H9 (cell line): ENCODE measurements at regions not wholly inside any gene's neighbourhood (a gene's known extent, or its start where the extent isn't known, plus 50 kb on each side); places are given as distances from the start of the nearest gene placed in this dataset.
A peak's percentile ranks its signal among the peaks of the same experiment; 100 is the strongest.

ENCODE experiments used
- DNase-seq: peaks from one replicate; pipeline ENCODE4 v3.0.0-alpha.2; 2017
- H2AFZ ChIP-seq: one replicate; pipeline ENCODE4 v1.6.1; 2013; ENCODE audit warnings: mild to moderate bottlenecking, low read length, control low read depth, moderate library complexity
- H2AK5ac ChIP-seq: 2 replicates; pipeline ENCODE4 v1.6.1; 2013; ENCODE audit warnings: low read length, control low read depth, mixed read lengths; ENCODE audit not compliant: insufficient read length
- H2BK120ac ChIP-seq: one replicate; pipeline ENCODE4 v1.6.1; 2013; ENCODE audit warnings: low read depth, mild to moderate bottlenecking, low read length, control low read depth, inconsistent platforms; ENCODE audit not compliant: poor library complexity, severe bottlenecking
- H2BK12ac ChIP-seq: 2 replicates; pipeline ENCODE4 v1.6.1; 2013; ENCODE audit warnings: low read length, control low read depth, mixed read lengths, low read depth; ENCODE audit not compliant: insufficient read length
- H2BK15ac ChIP-seq: 2 replicates; pipeline ENCODE4 v1.6.1; 2013; ENCODE audit warnings: low read depth, low read length, control low read depth
- H2BK20ac ChIP-seq: one replicate; pipeline ENCODE4 v1.6.1; 2013; ENCODE audit warnings: low read depth, mild to moderate bottlenecking, low read length, control low read depth, inconsistent platforms; ENCODE audit not compliant: poor library complexity, severe bottlenecking
- H2BK5ac ChIP-seq: 2 replicates; pipeline ENCODE4 v1.6.1; 2013; ENCODE audit warnings: low read length, control low read depth, mixed read lengths; ENCODE audit not compliant: insufficient read length
- H3K14ac ChIP-seq: 2 replicates; pipeline ENCODE4 v1.6.1; 2013; ENCODE audit warnings: low read length, control low read depth; ENCODE audit not compliant: insufficient read depth
- H3K18ac ChIP-seq: 2 replicates; pipeline ENCODE4 v1.6.1; 2013; ENCODE audit warnings: low read depth, mild to moderate bottlenecking, mixed read lengths, low read length, control low read depth; ENCODE audit not compliant: insufficient read length
- H3K23ac ChIP-seq: 2 replicates; pipeline ENCODE4 v1.6.1; 2013; ENCODE audit warnings: low read length, control low read depth, mixed read lengths, low read depth; ENCODE audit not compliant: insufficient read length
- H3K23me2 ChIP-seq: 2 replicates; pipeline ENCODE4 v1.6.1; 2013; ENCODE audit warnings: low read depth, mild to moderate bottlenecking, mixed read lengths, low read length, control low read depth; ENCODE audit not compliant: insufficient read length, poor library complexity, severe bottlenecking
- H3K27ac ChIP-seq: 2 replicates; pipeline ENCODE4 v1.5.1; 2013; ENCODE audit warnings: low read length, control low read depth, mixed read lengths, low read depth; ENCODE audit not compliant: insufficient read length
- H3K27me3 ChIP-seq: 2 replicates; pipeline ENCODE4 v1.6.1; 2013; ENCODE audit warnings: low read length, control low read depth, inconsistent platforms; ENCODE audit not compliant: insufficient read depth
- H3K4ac ChIP-seq: 2 replicates; pipeline ENCODE4 v1.6.1; 2013; ENCODE audit warnings: low read depth, mild to moderate bottlenecking, control low read depth, inconsistent platforms, low read length, moderate library complexity
- H3K4me1 ChIP-seq: 2 replicates; pipeline ENCODE4 v1.6.1; 2013; ENCODE audit warnings: low read length, control low read depth, inconsistent platforms; ENCODE audit not compliant: insufficient read depth
- H3K4me2 ChIP-seq: 2 replicates; pipeline ENCODE4 v1.6.1; 2013; ENCODE audit warnings: low read length, control low read depth, mixed read lengths; ENCODE audit not compliant: insufficient read length, insufficient read depth
- H3K56ac ChIP-seq: 2 replicates; pipeline ENCODE4 v1.6.1; 2013; ENCODE audit warnings: low read depth, mild to moderate bottlenecking, mixed read lengths, low read length, control low read depth; ENCODE audit not compliant: insufficient read length
- H3K79me1 ChIP-seq: 2 replicates; pipeline ENCODE4 v1.6.1; 2013; ENCODE audit warnings: low read depth, mild to moderate bottlenecking, moderate library complexity, low read length, control low read depth, inconsistent platforms; ENCODE audit not compliant: insufficient read depth, poor library complexity, severe bottlenecking
- H3K79me2 ChIP-seq: 2 replicates; pipeline ENCODE4 v1.6.1; 2013; ENCODE audit warnings: low read length, control low read depth, inconsistent platforms; ENCODE audit not compliant: insufficient read depth
- H3K9ac ChIP-seq: 2 replicates; pipeline ENCODE4 v1.6.1; 2013; ENCODE audit warnings: low read length, control low read depth, mixed read lengths; ENCODE audit not compliant: insufficient read length; ENCODE audit errors: extremely low read depth
- H3K9me3 ChIP-seq: one replicate; pipeline ENCODE4 v1.6.1; 2013; ENCODE audit warnings: low read depth, low read length, inconsistent platforms; ENCODE audit not compliant: control insufficient read depth
- H3T11ph ChIP-seq: one replicate; pipeline ENCODE4 v1.6.1; 2013; ENCODE audit warnings: mild to moderate bottlenecking, low read length, control low read depth, inconsistent platforms
- H4K20me1 ChIP-seq: one replicate; pipeline ENCODE4 v1.6.1; 2013; ENCODE audit not compliant: control insufficient read depth, insufficient read length, insufficient read depth
- H4K5ac ChIP-seq: 2 replicates; pipeline ENCODE4 v1.6.1; 2013; ENCODE audit warnings: low read depth, mild to moderate bottlenecking, mixed read lengths, low read length, control low read depth; ENCODE audit not compliant: insufficient read length
- H4K8ac ChIP-seq: replicated peaks from 2 replicates; pipeline ENCODE4 v1.6.1; 2013; ENCODE audit warnings: low read length, control low read depth, mixed read lengths, low read depth; ENCODE audit not compliant: insufficient read length
- H4K91ac ChIP-seq: 2 replicates; pipeline ENCODE4 v1.6.1; 2013; ENCODE audit warnings: low read depth, mild to moderate bottlenecking, moderate library complexity, mixed read lengths, low read length, control low read depth; ENCODE audit not compliant: insufficient read length
- H3K27ac Mint-ChIP-seq, 3 experiments: 2 replicates in 2 of 3; 3 replicates in 1 of 3; pipeline ENCODE4 v1.8.0; 2020 to 2021; ENCODE audit warnings: mixed read lengths in 3 of 3, mild to moderate bottlenecking in 1 of 3, moderate library complexity in 1 of 3
- H3K27me3 Mint-ChIP-seq: 2 replicates; pipeline ENCODE4 v1.8.0; 2021; ENCODE audit warnings: low read depth, mild to moderate bottlenecking, moderate library complexity, mixed read lengths
- H3K36me3 Mint-ChIP-seq, 3 experiments: 2 replicates in 2 of 3; 3 replicates in 1 of 3; pipeline ENCODE4 v1.8.0; 2020 to 2021; ENCODE audit warnings: low read depth in 3 of 3, mixed read lengths in 3 of 3; ENCODE audit not compliant: insufficient read depth in 1 of 3
- H3K4me1 Mint-ChIP-seq, 2 experiments: 2 replicates each; pipeline ENCODE4 v1.8.0; 2020; ENCODE audit warnings: mixed read lengths in 2 of 2
- H3K4me3 Mint-ChIP-seq, 2 experiments: 2 replicates in 1 of 2; 3 replicates in 1 of 2; pipeline ENCODE4 v1.8.0; 2020 to 2021; ENCODE audit warnings: mild to moderate bottlenecking in 2 of 2, mixed read lengths in 2 of 2, moderate library complexity in 1 of 2
- H3K9me3 Mint-ChIP-seq, 2 experiments: 2 replicates in 1 of 2; 3 replicates in 1 of 2; pipeline ENCODE4 v1.8.0; 2020; ENCODE audit warnings: mild to moderate bottlenecking in 2 of 2, mixed read lengths in 2 of 2, moderate library complexity in 1 of 2
- WGBS: extraction: QIAGEN DNeasy Blood & Tissue Kit; methylation state at CpG from one replicate; pipeline ENCODE4 v1.1.7; 2013; ENCODE audit warnings: missing lambda C conversion rate, low lambda C conversion rate, mixed read lengths; ENCODE audit not compliant: insufficient read length; ENCODE audit errors: extremely low coverage; 5-methylcytosine and 5-hydroxymethylcytosine counted together
- TF ChIP-seq, protein P1 (sequence below): fragments of 200-600 bp; sonication (generic); conservative IDR thresholded peaks from 3 replicates; pipeline ENCODE4 v1.8.0; 2021; ENCODE audit warnings: antibody characterized with exemption, mild to moderate bottlenecking

DNA sequence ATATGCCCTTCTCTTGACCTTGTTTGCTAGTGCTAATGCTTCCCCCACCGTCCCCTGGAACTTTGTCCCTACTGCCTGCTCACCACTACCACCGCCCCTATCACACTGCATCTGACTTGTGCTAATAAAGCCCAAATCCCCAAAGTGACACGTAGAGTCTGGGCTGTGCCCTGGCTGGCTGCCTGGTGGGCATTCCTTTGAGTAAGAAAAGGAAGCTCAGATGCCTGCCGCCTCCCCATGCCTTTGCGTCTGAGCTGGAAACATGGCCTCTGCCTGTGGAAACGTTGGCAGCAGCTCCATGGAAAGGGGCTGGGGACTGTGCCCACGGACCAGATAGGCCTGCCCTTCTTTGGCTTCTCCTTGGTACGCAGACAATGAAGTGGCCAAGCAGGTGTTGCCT lies 138.3 kb downstream of the CYP26A1 start:
- Histone ChIP-seq H3K56ac (no peak overlapping the region), H3T11ph (no peak overlapping the region), H2BK15ac (no peak overlapping the region), H3K27me3 (no peaks in the 10 kb centered on the region), H2BK20ac (no peak overlapping the region), H2BK5ac (no peak overlapping the region), H2AK5ac (no peak overlapping the region), H3K4me2 (no peak overlapping the region), H3K4ac (no peak overlapping the region), H3K23ac (no peak overlapping the region), H3K27ac (no peak overlapping the region), H3K23me2 (no peaks in the 10 kb centered on the region), H2BK12ac (no peak overlapping the region), H3K9ac (no peak overlapping the region), H4K20me1 (no peaks in the 10 kb centered on the region), H4K5ac (no peak overlapping the region), H4K91ac (no peak overlapping the region), H3K79me2 (no peaks in the 10 kb centered on the region), H3K79me1 (no peaks in the 10 kb centered on the region), H2BK120ac (no peak overlapping the region), H4K8ac (no peak overlapping the region), H3K9me3 (no peaks in the 10 kb centered on the region), H3K14ac (no peak overlapping the region; the same call in 1 of the 2 replicates), H3K4me1 (no peaks in the 10 kb centered on the region), H3K18ac (no peak overlapping the region), H2AFZ (no peak overlapping the region)
- H3K4me1 Mint-ChIP-seq, result peaks cover 5 to 6% of the 10 kb centered on the region in 2 experiments
- no peaks in the 10 kb centered on the region for H3K9me3 Mint-ChIP-seq
- peak overlapping the region in 1 of 3 experiments; percentile 52; a peak in 3 of 7 replicates for H3K27ac Mint-ChIP-seq
- H3K27me3 Mint-ChIP-seq, result no peaks in the 10 kb centered on the region; the same call in none of the 2 replicates
- H3K4me3 Mint-ChIP-seq, result no peak overlapping the region
- H3K36me3 Mint-ChIP-seq, result no peaks in the 10 kb centered on the region
- no peak for DNase-seq
- TF ChIP-seq, protein P1, sequence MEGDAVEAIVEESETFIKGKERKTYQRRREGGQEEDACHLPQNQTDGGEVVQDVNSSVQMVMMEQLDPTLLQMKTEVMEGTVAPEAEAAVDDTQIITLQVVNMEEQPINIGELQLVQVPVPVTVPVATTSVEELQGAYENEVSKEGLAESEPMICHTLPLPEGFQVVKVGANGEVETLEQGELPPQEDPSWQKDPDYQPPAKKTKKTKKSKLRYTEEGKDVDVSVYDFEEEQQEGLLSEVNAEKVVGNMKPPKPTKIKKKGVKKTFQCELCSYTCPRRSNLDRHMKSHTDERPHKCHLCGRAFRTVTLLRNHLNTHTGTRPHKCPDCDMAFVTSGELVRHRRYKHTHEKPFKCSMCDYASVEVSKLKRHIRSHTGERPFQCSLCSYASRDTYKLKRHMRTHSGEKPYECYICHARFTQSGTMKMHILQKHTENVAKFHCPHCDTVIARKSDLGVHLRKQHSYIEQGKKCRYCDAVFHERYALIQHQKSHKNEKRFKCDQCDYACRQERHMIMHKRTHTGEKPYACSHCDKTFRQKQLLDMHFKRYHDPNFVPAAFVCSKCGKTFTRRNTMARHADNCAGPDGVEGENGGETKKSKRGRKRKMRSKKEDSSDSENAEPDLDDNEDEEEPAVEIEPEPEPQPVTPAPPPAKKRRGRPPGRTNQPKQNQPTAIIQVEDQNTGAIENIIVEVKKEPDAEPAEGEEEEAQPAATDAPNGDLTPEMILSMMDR, result no peak
- no CpG with 5 or more reads among the region's 8 CpGs for WGBS
